ENCODE measurements at regions not wholly inside any gene's neighbourhood (a gene's known extent, or its start where the extent isn't known, plus 50 kb on each side); places are given as distances from the start of the nearest gene placed in this dataset.

- Histone ChIP-seq H3K27me3 (replicated peaks in 2 of 5; ENCODE audit: control insufficient read depth in 4 of 5, insufficient read depth in 5 of 5, low read length in 4 of 5) (no peaks in the 10 kb centered on the region), H3K27ac (ENCODE audit: insufficient read depth in 1 of 2, low read depth in 1 of 2, low read length in 2 of 2, poor library complexity in 1 of 2, severe bottlenecking in 2 of 2) (no peak overlapping the region), H3K36me3 (ENCODE audit: control insufficient read depth in 4 of 4, insufficient read depth in 4 of 4, low read length in 3 of 4) (no peaks in the 10 kb centered on the region), H3K4me3 (ENCODE audit: control insufficient read depth in 1 of 7, extremely low read depth in 1 of 7, insufficient read depth in 4 of 7, low read depth in 2 of 7, low read length in 6 of 7) (no peak overlapping the region), H3K4me1 (ENCODE audit: control extremely low read depth in 1 of 4, control insufficient read depth in 4 of 4, insufficient read depth in 4 of 4, low read length in 3 of 4) (no peaks in the 10 kb centered on the region), H3K9me3 (ENCODE audit: control extremely low read depth in 1 of 5, control insufficient read depth in 4 of 5, insufficient read depth in 2 of 5, low read depth in 1 of 5, low read length in 4 of 5) (peaks cover 0 to 1% (median 0%) of the 10 kb centered on the region in 5 experiments)
- no peak for DNase-seq
- ChIA-PET POLR2A (no interaction called here), CTCF (no interaction called here)
- WGBS (ENCODE audit: insufficient coverage), result 86% methylated on average over 1 of the region's 1 CpG
These were observed 92.7 kb upstream of the RARB start for GRCh38 chr3:25335356-25335755.

- Histone ChIP-seq H3K9me3 (ENCODE audit: control extremely low read depth in 1 of 5, control insufficient read depth in 4 of 5, insufficient read depth in 2 of 5, low read depth in 1 of 5, low read length in 4 of 5) (peaks cover 0 to 1% (median 0%) of the 10 kb centered on the region in 5 experiments), H3K4me1 (ENCODE audit: control extremely low read depth in 1 of 4, control insufficient read depth in 4 of 4, insufficient read depth in 4 of 4, low read length in 3 of 4) (no peaks in the 10 kb centered on the region), H3K36me3 (ENCODE audit: control insufficient read depth in 4 of 4, insufficient read depth in 4 of 4, low read length in 3 of 4) (no peaks in the 10 kb centered on the region), H3K4me3 (ENCODE audit: control insufficient read depth in 1 of 7, extremely low read depth in 1 of 7, insufficient read depth in 4 of 7, low read depth in 2 of 7, low read length in 6 of 7) (no peak overlapping the region), H3K27me3 (replicated peaks in 2 of 5; ENCODE audit: control insufficient read depth in 4 of 5, insufficient read depth in 5 of 5, low read length in 4 of 5) (no peaks in the 10 kb centered on the region), H3K27ac (ENCODE audit: insufficient read depth in 1 of 2, low read depth in 1 of 2, low read length in 2 of 2, poor library complexity in 1 of 2, severe bottlenecking in 2 of 2) (no peak overlapping the region)
- CTCF ChIA-PET, result no interaction called here
- DNase-seq, result no peak
- no CpG with 5 or more reads among the region's 1 CpG for WGBS (ENCODE audit: insufficient coverage)
- POLR2A ChIA-PET, result no interaction called here
These were observed 89.8 kb upstream of the RARB start for GRCh38 chr3:25338158-25338725.

GRCh38 chr3:25339225-25339624 lies 88.8 kb upstream of the RARB start:
- peaks cover 0 to 1% (median 0%) of the 10 kb centered on the region in 5 experiments for H3K9me3 ChIP-seq (ENCODE audit: control extremely low read depth in 1 of 5, control insufficient read depth in 4 of 5, insufficient read depth in 2 of 5, low read depth in 1 of 5, low read length in 4 of 5)
- no peak overlapping the region for H3K4me3 ChIP-seq (ENCODE audit: control insufficient read depth in 1 of 7, extremely low read depth in 1 of 7, insufficient read depth in 4 of 7, low read depth in 2 of 7, low read length in 6 of 7)
- 71% methylated on average over 9 of the region's 9 CpGs for WGBS (ENCODE audit: insufficient coverage)
- ChIA-PET CTCF (no interaction called here), POLR2A (no interaction called here)
- no peak for DNase-seq
- no peak overlapping the region for H3K27ac ChIP-seq (ENCODE audit: insufficient read depth in 1 of 2, low read depth in 1 of 2, low read length in 2 of 2, poor library complexity in 1 of 2, severe bottlenecking in 2 of 2)
- H3K36me3 ChIP-seq (ENCODE audit: control insufficient read depth in 4 of 4, insufficient read depth in 4 of 4, low read length in 3 of 4), result no peaks in the 10 kb centered on the region
- no peaks in the 10 kb centered on the region for H3K4me1 ChIP-seq (ENCODE audit: control extremely low read depth in 1 of 4, control insufficient read depth in 4 of 4, insufficient read depth in 4 of 4, low read length in 3 of 4)
- H3K27me3 ChIP-seq (replicated peaks in 2 of 5; ENCODE audit: control insufficient read depth in 4 of 5, insufficient read depth in 5 of 5, low read length in 4 of 5), result no peaks in the 10 kb centered on the region

GRCh38 chr3:25344670-25345069 lies 83.4 kb upstream of the RARB start:
- WGBS (ENCODE audit: insufficient coverage), result no CpG with 5 or more reads among the region's 1 CpG
- ChIA-PET POLR2A (no interaction called here), CTCF (no interaction called here)
- no peaks in the 10 kb centered on the region for H3K27me3 ChIP-seq (replicated peaks in 2 of 5; ENCODE audit: control insufficient read depth in 4 of 5, insufficient read depth in 5 of 5, low read length in 4 of 5)
- H3K9me3 ChIP-seq (ENCODE audit: control extremely low read depth in 1 of 5, control insufficient read depth in 4 of 5, insufficient read depth in 2 of 5, low read depth in 1 of 5, low read length in 4 of 5), result no peaks in the 10 kb centered on the region
- no peaks in the 10 kb centered on the region for H3K36me3 ChIP-seq (ENCODE audit: control insufficient read depth in 4 of 4, insufficient read depth in 4 of 4, low read length in 3 of 4)
- no peak for DNase-seq
- no peaks in the 10 kb centered on the region for H3K4me1 ChIP-seq (ENCODE audit: control extremely low read depth in 1 of 4, control insufficient read depth in 4 of 4, insufficient read depth in 4 of 4, low read length in 3 of 4)
- no peak overlapping the region for H3K4me3 ChIP-seq (ENCODE audit: control insufficient read depth in 1 of 7, extremely low read depth in 1 of 7, insufficient read depth in 4 of 7, low read depth in 2 of 7, low read length in 6 of 7)
- no peak overlapping the region for H3K27ac ChIP-seq (ENCODE audit: insufficient read depth in 1 of 2, low read depth in 1 of 2, low read length in 2 of 2, poor library complexity in 1 of 2, severe bottlenecking in 2 of 2)

GRCh38 chr3:25349095-25349494 lies 79.0 kb upstream of the RARB start:
- no peaks in the 10 kb centered on the region for H3K4me1 ChIP-seq (ENCODE audit: control extremely low read depth in 1 of 4, control insufficient read depth in 4 of 4, insufficient read depth in 4 of 4, low read length in 3 of 4)
- H3K27ac ChIP-seq (ENCODE audit: insufficient read depth in 1 of 2, low read depth in 1 of 2, low read length in 2 of 2, poor library complexity in 1 of 2, severe bottlenecking in 2 of 2), result no peak overlapping the region
- no peaks in the 10 kb centered on the region for H3K27me3 ChIP-seq (replicated peaks in 2 of 5; ENCODE audit: control insufficient read depth in 4 of 5, insufficient read depth in 5 of 5, low read length in 4 of 5)
- 100% methylated on average over 2 of the region's 6 CpGs for WGBS (ENCODE audit: insufficient coverage)
- H3K36me3 ChIP-seq (ENCODE audit: control insufficient read depth in 4 of 4, insufficient read depth in 4 of 4, low read length in 3 of 4), result no peaks in the 10 kb centered on the region
- H3K4me3 ChIP-seq (ENCODE audit: control insufficient read depth in 1 of 7, extremely low read depth in 1 of 7, insufficient read depth in 4 of 7, low read depth in 2 of 7, low read length in 6 of 7), result no peak overlapping the region
- ChIA-PET CTCF (no interaction called here), POLR2A (no interaction called here)
- H3K9me3 ChIP-seq (ENCODE audit: control extremely low read depth in 1 of 5, control insufficient read depth in 4 of 5, insufficient read depth in 2 of 5, low read depth in 1 of 5, low read length in 4 of 5), result no peaks in the 10 kb centered on the region
- no peak for DNase-seq

- Histone ChIP-seq H3K9me3 (ENCODE audit: control extremely low read depth in 1 of 5, control insufficient read depth in 4 of 5, insufficient read depth in 2 of 5, low read depth in 1 of 5, low read length in 4 of 5) (no peaks in the 10 kb centered on the region), H3K27me3 (replicated peaks in 2 of 5; ENCODE audit: control insufficient read depth in 4 of 5, insufficient read depth in 5 of 5, low read length in 4 of 5) (no peaks in the 10 kb centered on the region), H3K36me3 (ENCODE audit: control insufficient read depth in 4 of 4, insufficient read depth in 4 of 4, low read length in 3 of 4) (no peaks in the 10 kb centered on the region), H3K4me3 (ENCODE audit: control insufficient read depth in 1 of 7, extremely low read depth in 1 of 7, insufficient read depth in 4 of 7, low read depth in 2 of 7, low read length in 6 of 7) (no peak overlapping the region), H3K27ac (ENCODE audit: insufficient read depth in 1 of 2, low read depth in 1 of 2, low read length in 2 of 2, poor library complexity in 1 of 2, severe bottlenecking in 2 of 2) (no peak overlapping the region), H3K4me1 (ENCODE audit: control extremely low read depth in 1 of 4, control insufficient read depth in 4 of 4, insufficient read depth in 4 of 4, low read length in 3 of 4) (no peaks in the 10 kb centered on the region)
- ChIA-PET POLR2A (no interaction called here), CTCF (no interaction called here)
- 36% methylated on average over 1 of the region's 6 CpGs for WGBS (ENCODE audit: insufficient coverage)
- DNase-seq, result no peak
These were observed 78.0 kb upstream of the RARB start for GRCh38 chr3:25349828-25350724.

- POLR2A ChIA-PET, result no interaction called here
- Histone ChIP-seq H3K27me3 (replicated peaks in 2 of 5; ENCODE audit: control insufficient read depth in 4 of 5, insufficient read depth in 5 of 5, low read length in 4 of 5) (no peaks in the 10 kb centered on the region), H3K9me3 (ENCODE audit: control extremely low read depth in 1 of 5, control insufficient read depth in 4 of 5, insufficient read depth in 2 of 5, low read depth in 1 of 5, low read length in 4 of 5) (no peaks in the 10 kb centered on the region), H3K27ac (ENCODE audit: insufficient read depth in 1 of 2, low read depth in 1 of 2, low read length in 2 of 2, poor library complexity in 1 of 2, severe bottlenecking in 2 of 2) (no peak overlapping the region), H3K4me1 (ENCODE audit: control extremely low read depth in 1 of 4, control insufficient read depth in 4 of 4, insufficient read depth in 4 of 4, low read length in 3 of 4) (no peaks in the 10 kb centered on the region), H3K4me3 (ENCODE audit: control insufficient read depth in 1 of 7, extremely low read depth in 1 of 7, insufficient read depth in 4 of 7, low read depth in 2 of 7, low read length in 6 of 7) (no peak overlapping the region), H3K36me3 (ENCODE audit: control insufficient read depth in 4 of 4, insufficient read depth in 4 of 4, low read length in 3 of 4) (no peaks in the 10 kb centered on the region)
- WGBS (ENCODE audit: insufficient coverage), result 90% methylated on average over 4 of the region's 5 CpGs
- CTCF ChIA-PET, result no interaction called here
- no peak for DNase-seq
These were observed 77.3 kb upstream of the RARB start for GRCh38 chr3:25350725-25351114.
